ENCODE measurements at regions not wholly inside any gene's neighbourhood (a gene's known extent, or its start where the extent isn't known, plus 50 kb on each side); places are given as distances from the start of the nearest gene placed in this dataset.

DNA sequence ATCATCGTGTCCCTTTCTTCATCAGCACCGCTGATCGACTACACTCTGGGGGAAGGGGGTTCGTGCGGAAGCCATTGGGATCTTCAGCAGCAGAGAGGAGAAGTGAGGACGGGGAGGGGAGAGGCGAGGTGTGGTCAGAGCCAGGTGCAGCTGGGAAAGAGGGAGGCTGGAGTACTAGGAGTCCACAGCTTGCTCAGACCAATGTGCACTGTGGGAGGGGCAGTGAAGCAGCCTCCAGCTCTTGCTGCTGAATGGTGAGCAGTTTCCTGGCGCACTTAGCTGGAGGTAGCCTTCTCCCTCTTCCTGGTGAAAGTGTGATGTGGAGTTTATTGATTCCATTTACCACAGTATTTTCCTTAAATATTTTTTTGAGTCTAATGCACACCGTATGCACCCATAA lies 99.0 kb upstream of the NECTIN1 start:
- no peaks in the 10 kb centered on the region for H3K4me1 ChIP-seq (ENCODE audit: control insufficient read depth, extremely low read depth, insufficient read depth, low read length)
- no peaks in the 10 kb centered on the region for H3K27me3 ChIP-seq (ENCODE audit: control insufficient read depth in 2 of 2, insufficient read depth in 2 of 2, low read length in 2 of 2)
- H3K4me2 ChIP-seq (ENCODE audit: insufficient read depth, low read length) = no peak overlapping the region
- no peaks in the 10 kb centered on the region for H4K20me1 ChIP-seq (replicated peaks; ENCODE audit: control insufficient read depth, extremely low read depth, insufficient read depth, low read length)
- dilution Hi-C loops (cut with MboI; ENCODE audit: extremely low pct_ligation_motif_present, low sequenced_read_pairs) (no loop called here), intact Hi-C loops (cut with micrococcal nuclease) (no loop called here)
- FAIRE-seq = no peak
- CTCF ChIA-PET = no interaction called here
- no TSS peak for BruUV-seq (replicated peaks)
- H3K36me3 ChIP-seq (ENCODE audit: control insufficient read depth in 2 of 2, extremely low read depth in 1 of 2, insufficient read depth in 2 of 2, low read length in 2 of 2) = no peaks in the 10 kb centered on the region
- no peak overlapping the region for H3K9ac ChIP-seq (replicated peaks; ENCODE audit: extremely low read depth, insufficient read depth, low read length)
- no peak overlapping the region for H3K4me3 ChIP-seq (replicated peaks in 1 of 3; ENCODE audit: insufficient read depth in 1 of 3, low read depth in 1 of 3, low read length in 3 of 3)
- no peaks in the 10 kb centered on the region for H3K79me2 ChIP-seq (ENCODE audit: control insufficient read depth, insufficient read depth, low read length)
- no peak for DNase-seq (ENCODE audit: low read depth, low spot score)
- TF ChIP-seq GATA2 (IDR thresholded peaks at IDR 0.05; ENCODE audit: insufficient read depth, insufficient read length, low read depth, low read length) = no peak
- TF ChIP-seq POLR2AphosphoS5 (IDR thresholded peaks at IDR 0.05; ENCODE audit: insufficient read depth, low read depth, low read length) = no peak
- no peak for TF ChIP-seq EZH2 (IDR thresholded peaks at IDR 0.05; ENCODE audit: borderline replicate concordance, low read depth, low read length, severe bottlenecking)
- TF ChIP-seq JUN (IDR thresholded peaks at IDR 0.05; ENCODE audit: borderline replicate concordance, insufficient read depth, insufficient read length, low read depth) = no peak
- TF ChIP-seq, protein P1, sequence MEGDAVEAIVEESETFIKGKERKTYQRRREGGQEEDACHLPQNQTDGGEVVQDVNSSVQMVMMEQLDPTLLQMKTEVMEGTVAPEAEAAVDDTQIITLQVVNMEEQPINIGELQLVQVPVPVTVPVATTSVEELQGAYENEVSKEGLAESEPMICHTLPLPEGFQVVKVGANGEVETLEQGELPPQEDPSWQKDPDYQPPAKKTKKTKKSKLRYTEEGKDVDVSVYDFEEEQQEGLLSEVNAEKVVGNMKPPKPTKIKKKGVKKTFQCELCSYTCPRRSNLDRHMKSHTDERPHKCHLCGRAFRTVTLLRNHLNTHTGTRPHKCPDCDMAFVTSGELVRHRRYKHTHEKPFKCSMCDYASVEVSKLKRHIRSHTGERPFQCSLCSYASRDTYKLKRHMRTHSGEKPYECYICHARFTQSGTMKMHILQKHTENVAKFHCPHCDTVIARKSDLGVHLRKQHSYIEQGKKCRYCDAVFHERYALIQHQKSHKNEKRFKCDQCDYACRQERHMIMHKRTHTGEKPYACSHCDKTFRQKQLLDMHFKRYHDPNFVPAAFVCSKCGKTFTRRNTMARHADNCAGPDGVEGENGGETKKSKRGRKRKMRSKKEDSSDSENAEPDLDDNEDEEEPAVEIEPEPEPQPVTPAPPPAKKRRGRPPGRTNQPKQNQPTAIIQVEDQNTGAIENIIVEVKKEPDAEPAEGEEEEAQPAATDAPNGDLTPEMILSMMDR (IDR thresholded peaks at IDR 0.05; ENCODE audit: extremely low read depth in 1 of 2, insufficient read depth in 1 of 2, low read depth in 1 of 2, low read length in 2 of 2) = no peak
- no peak for TF ChIP-seq MYC (IDR thresholded peaks at IDR 0.05; ENCODE audit: low read depth, low read length)
- TF ChIP-seq FOS (IDR thresholded peaks at IDR 0.05; ENCODE audit: borderline replicate concordance, insufficient read depth, low read length) = no peak
- TF ChIP-seq, protein P2, sequence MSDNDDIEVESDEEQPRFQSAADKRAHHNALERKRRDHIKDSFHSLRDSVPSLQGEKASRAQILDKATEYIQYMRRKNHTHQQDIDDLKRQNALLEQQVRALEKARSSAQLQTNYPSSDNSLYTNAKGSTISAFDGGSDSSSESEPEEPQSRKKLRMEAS (IDR thresholded peaks at IDR 0.05; ENCODE audit: insufficient read depth, insufficient read length) = no peak
- TF ChIP-seq POLR2A (IDR thresholded peaks at IDR 0.05; ENCODE audit: low read depth, low read length) = no peak
- POLR2A ChIA-PET = no interaction called here
- no peaks in the 10 kb centered on the region for H3K9me3 ChIP-seq (replicated peaks; ENCODE audit: control insufficient read depth, insufficient read depth, low read length)
- H2AFZ ChIP-seq (ENCODE audit: low read depth, low read length) = no peak overlapping the region
- H3K9me1 ChIP-seq (replicated peaks; ENCODE audit: control insufficient read depth, extremely low read depth, insufficient read depth, low read length) = no peaks in the 10 kb centered on the region
- H3K27ac ChIP-seq (ENCODE audit: insufficient read depth, low read depth, low read length) = no peak overlapping the region

Measured in endothelial cell of umbilical vein (primary cell).